NCI-H1694 (cell line): ENCODE measurements at regions not wholly inside any gene's neighbourhood (a gene's known extent, or its start where the extent isn't known, plus 50 kb on each side); places are given as distances from the start of the nearest gene placed in this dataset.
"Not testable (repeated sequence)": the region's sequence is repeated elsewhere in the genome, so short reads cannot be mapped to it uniquely, and the experiment has no call there.

Experiments
- DNase-seq: peaks from one replicate; lab custom pipeline; 2025; lab: John Stamatoyannopoulos, UW

DNA sequence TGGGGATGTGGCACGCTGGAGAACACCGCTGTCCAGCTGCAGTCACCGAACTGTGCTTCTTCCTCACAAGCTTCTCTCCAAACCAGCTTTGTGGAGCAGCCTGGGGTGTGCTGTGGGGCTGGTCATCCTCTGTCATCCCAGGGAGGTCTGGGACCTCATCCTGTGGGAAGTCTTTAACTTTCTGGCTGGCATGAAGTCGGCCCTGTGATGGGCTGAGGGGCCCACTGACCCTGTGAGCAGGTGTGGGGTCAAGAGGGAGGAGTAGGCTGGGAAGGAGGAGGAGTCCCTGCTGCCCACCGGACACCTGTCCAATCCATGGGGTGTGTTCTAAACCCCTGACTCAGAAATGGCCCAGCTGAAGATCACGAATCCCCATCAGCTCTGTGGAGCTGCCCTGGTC lies 136.2 kb upstream of the SHH start:
- no peak for DNase-seq

DNA sequence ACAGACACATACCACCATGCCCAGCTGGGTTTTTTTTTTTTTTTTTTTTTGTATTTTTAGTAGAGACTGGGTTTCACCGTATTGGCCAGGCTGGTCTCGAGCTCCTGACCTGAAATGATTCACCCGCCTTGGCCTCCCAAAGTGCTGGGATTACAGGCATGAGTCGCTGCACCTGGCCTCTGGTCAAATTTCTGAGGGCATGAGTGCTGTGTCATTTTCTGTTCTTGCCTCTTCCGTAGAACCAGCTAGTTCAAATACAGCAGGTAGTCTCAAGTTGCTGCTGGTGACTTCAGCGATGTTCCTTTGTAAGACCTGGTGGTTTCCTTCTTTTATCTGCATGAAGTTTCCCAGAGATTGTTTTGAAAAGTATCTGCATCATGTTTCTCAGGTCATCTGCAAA lies 134.8 kb upstream of the SHH start:
- no peak for DNase-seq

DNA sequence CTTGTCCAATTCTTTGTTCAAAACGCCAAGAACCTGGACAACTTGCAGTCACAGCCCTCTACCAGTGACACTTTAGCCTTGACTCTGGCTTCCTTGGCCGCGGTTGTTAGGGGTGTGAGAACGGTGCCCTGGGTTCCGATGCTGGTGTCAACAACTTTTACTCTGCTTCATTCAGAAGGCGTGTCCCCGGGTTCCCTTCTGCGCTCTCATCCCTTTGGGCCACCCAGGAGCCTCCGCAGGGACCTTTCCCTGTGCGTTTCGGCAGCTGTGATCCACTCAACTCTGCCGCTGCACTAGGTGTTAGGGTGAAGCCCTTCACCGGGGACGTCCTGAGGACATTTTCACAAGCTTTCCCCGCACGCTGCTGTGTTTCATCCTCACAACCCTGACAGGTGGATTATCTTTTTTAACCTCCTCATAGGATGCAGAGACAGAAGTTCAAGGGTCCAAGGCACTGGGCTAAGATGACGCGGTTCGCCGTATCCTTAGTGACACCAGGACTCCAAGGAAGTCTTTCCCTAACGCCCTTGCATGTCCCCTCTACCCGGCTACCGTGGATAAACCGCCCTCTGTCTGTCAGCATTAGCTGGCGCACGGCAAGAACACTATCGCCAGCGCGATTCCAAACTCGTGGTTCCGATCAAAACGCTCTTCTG lies 133.5 kb upstream of the SHH start:
- no peak for DNase-seq

DNA sequence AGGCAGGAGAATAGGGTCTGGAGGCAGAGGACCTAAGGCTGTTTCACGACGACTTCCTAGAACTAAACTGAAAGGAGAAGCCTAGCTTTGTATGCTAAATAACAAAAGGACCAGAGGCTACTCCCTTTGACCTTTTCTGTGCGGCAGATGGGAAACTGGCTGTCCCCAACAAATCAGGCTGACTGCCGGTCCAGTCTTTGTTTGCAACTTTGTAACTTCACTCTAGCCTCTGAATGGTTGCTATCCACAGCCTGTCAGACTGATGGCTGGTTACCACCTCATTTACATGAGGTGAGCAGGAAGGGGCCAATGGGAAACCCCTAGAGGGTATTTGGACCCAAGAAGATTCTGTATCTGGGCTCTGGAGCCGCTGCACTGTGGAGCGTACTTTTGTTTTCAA lies 132.6 kb upstream of the SHH start:
- no peak for DNase-seq

DNA sequence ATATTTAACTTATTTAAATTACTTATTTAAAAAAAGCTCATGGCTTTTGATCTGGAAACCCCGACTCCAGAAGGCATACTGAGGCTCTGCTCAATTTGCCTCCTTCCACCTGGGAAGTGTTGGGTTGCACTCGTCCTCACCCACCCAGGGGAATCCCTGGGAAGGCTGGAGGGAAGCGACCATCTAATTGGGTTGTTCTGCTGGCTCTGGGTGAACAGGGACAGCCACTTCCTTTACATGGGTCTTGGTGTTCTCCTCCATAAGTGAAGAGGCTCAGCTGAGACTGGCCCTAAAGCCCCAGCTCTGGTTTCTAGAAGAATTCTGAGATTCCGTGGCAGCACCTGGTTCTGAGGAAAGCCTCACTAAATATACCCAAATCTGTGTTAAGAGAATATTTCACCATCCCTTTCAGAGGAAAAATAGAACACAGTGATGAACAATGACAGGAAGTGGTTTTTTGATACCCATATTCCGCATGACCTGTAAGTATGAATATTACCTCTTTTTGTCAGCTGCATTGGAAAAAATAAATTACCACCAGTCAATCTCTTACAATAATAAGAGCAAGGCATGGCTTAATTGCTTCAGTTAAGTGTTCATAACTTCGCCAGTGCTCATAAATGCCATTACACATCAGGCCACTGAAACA lies 131.1 kb upstream of the SHH start:
- no peak for DNase-seq

DNA sequence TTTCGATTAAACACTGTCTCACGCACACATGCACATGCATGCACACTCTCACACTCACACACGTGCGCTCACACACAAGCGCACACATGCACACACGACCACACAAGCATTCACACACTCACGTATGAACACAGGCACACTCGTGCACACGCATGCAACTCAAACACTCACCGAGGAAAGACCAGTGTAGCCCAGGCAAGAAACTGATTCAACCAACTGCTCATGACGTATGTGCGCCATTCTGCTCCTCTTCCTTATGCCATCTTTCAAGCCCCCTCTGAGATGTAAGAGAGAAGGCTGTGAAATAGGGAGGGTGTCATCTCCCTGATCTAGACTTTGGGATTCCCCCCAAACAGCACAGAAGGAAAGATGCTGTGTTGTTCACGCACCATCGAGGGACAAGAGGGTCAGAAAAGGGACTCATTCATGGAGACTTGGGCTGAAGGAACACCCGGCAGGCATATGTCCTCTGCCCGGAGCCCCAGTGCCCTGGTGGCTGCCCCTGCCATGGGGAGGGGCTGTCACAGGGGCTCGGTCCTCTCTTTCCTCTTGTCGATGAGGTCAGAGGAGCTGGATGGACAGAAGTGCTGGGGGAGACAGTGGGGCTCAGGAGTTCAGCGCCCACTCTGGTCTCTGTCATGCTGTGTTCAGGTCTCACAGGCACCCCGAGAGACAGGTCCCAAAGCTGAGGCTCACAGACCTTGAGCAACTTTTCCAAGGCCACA lies 130.1 kb upstream of the SHH start:
- DNase-seq = no peak

DNA sequence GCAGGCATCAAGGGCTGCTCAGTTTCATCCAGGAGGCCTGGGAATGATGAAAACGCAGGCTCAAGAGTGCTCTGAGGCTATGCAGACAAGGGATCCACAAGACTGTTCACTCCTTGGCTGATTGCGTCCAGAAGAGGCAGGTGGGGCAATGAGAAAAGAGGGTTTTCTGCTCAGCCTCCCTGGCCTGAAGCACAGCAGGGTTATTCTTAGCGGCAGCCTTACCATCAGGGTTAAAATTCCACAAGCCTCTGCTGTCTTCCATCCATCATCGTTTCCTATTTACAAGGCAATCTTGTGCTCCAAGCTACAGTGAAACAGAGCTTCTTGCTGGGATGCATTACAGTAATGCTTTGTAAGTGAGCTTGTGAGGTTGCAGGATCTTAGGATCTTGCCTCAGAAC lies 129.4 kb upstream of the SHH start:
- DNase-seq = no peak

DNA sequence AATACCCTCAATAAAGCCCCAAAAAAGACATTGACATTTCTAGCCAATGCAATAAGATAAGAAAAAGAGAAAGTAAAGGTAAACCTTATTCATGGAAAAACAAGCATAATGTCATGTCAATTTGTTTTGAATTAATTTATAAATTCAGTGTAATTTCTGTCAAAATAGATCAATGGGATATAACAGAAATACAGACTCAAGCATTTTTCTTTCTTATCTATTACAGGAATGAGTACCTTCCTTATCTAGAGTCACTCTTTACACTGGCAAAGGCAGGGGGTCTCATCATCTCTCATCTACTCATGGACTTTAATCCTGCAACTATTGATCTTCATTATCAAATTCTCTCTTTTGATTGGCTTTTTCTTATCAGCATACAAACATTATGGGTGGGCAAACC lies 127.1 kb upstream of the SHH start:
- no peak for DNase-seq

DNA sequence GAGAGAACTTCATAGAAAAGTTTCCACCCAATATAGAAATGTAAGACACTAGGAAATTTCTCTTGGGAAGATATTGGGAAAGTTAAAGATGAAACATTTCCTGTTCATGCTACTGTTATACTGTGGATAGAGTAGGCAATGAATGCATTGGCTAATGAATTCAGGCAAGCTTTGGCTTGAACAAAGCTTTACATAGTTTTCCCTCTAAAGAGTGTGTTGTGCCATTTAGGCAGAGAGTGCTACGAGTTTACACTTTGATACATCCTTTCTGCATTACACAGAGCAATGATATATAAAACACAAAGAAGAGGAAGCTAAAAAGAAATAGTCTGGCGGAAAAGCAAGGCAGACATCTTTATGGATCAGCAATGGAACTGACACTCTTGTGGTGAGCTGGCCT lies 125.9 kb upstream of the SHH start:
- no peak for DNase-seq

DNA sequence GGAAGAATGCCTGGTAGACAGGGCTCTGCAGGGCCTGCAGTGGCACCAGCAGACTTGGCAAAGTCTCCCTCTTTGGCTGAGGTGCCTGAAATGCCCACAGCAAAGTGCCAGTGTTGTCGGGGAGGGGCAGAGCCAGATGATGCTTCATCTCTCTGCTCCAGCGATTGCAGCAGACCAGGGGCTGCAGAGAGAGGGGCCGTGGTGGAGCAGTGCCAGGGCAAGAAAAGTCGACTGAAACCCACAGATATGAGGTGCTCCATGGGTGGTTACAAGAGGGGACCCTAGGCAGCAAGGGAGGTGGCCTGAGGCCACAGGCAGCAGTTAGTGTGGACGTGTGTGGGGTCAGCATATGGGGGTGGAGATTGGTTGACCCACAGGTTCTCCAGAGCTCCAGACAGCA lies 123.5 kb upstream of the SHH start:
- no peak for DNase-seq

DNA sequence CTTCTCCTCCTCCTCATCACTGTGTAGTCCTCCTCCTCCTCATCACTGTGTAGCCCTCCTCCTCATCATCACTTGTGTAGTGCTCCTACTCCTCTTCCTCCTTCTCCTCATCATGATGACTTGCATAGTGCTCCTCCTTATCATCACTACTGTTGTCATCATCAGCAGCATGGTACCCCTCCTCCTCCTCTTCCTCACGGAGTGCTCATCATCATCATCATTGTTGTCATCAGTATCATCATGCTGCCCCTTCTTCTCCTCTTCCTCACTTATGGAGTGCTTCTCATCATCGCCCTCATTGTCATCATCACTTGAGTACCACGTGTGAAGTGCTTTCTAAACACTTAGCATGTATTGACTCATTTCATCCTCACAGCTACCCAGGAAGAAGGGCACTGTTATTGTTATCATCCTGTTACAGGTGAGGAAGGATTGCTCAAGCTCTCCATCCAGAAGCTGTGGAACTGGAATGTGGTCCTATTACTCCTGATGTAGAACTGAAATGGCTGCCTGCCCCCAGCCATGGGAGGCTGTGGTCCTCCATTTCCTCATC lies 122.8 kb upstream of the SHH start:
- no peak for DNase-seq

DNA sequence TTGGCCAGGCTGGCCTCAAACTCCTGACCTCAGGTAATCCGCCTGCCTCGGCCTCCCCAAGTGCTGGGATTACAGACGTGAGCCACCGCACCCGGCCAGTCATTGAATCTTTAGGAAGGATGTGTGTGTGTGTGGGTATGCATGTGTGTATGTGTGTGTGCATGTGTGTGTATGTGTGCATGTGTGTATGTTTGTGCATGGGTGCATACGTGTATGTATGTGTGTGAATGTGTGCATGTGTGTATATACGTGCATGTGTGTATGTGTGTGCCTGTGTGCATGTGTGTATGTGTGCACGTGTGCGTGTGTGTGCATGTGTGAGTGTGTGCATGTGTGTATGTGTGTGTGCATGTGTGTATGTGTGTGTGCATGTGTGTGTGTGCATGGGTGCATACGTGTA lies 120.1 kb upstream of the SHH start:
- DNase-seq = not testable (repeated sequence)

DNA sequence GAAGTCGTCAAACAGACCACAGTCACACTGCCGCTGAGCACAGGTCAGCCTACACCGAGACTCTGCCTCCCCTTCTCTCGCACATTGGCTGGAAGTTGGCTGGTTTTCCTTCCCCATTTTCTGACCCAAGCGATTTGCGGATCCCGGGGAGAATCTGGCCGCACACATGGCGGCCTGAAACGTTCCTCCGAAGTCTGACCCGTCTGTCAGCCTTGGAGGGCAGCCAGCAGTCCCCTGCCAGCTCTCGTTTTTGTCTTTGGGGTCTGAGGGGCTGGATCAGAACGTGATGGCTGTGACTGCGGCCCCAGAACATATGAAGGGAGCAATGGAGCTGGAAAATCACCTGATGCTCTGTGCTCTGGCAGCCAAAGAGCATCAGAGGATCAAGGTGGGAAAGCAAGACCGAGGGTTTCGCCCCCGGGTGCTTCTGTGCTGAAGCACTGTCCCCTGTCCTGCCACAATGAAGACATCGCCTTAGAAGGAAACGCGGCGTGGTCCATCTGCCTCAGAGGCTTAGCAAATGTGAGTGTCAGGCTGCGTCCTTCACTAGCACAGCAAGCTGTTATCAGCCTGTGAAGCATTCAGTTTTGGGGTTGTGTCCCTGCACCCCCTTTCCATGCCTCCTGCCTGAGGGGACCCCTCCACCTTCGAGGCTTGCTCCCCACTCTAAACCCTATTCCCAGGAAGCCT lies 119.3 kb upstream of the SHH start:
- DNase-seq = no peak

DNA sequence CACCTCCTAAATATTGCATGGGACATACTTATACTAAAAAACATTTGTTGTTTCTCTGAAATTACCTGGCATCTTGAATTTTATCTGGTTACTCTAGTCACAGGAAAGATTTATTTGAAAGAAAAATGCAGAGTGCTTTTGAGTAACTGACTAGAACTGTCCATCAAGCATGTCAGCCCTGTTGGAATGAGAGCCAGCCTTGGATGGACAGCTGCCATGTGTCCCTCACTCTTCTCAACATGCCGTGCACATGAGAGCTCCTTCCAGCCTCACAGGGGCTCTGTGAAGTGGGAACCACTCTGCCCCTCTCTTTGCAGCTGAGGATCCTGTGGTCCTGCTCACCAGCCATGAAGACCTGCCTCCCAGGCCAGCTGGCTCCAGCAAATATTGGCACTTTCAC lies 118.3 kb upstream of the SHH start:
- no peak for DNase-seq

DNA sequence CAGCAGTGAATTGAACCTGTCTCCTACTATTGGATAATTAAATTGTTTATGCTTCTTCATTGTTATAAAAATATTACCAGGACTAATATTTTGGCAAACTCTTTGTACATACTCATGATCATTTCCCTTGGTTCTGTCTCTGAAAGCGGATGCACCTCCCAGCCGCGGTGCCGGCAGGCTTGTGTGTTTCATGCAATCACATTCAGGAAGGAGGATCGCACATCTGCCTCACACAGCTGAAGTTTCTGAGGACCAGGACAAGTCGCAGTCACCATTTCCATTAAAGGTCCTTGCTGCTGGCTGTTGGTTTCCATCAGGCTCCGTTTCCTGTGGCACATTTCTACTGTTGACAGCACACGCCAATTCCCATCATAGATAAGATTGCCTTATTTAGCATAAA lies 117.8 kb upstream of the SHH start:
- no peak for DNase-seq

DNA sequence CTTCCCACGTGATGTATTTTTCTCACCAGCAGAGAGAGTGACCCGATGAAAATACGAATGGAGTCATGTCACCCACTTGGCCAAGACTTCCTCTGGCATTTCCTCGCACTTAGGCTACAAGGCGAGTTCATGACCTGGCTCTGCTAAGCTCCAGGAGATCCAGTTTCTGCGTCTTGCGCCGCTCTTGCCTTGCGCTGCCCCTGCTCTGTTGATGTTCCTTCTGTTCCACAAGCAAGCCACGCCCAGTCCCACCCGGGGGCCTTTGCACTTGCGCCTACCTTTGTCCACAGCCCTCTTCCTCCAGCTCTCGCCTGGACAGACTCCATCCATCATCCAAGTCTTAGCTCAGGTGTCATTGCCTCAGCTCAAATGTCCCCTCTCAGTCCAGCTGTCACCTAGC lies 116.3 kb upstream of the SHH start:
- no peak for DNase-seq

DNA sequence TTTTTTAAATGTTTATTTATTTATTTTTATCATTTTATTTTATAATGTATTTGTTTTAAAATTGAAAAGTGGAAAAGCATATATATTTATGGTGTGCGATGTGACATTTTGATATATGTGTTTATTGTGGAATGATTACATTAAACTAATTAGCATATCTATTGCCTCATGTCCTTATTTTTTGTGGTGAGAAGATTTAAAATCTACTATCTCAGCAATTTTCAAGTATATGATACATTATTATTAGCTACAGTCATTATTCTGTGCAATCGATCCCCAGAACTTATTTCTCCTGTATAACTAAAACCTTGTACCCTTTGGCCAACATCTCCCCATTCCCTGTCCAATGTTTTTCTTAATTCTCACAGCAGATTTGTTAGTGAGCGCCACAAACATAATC lies 115.6 kb upstream of the SHH start:
- no peak for DNase-seq

DNA sequence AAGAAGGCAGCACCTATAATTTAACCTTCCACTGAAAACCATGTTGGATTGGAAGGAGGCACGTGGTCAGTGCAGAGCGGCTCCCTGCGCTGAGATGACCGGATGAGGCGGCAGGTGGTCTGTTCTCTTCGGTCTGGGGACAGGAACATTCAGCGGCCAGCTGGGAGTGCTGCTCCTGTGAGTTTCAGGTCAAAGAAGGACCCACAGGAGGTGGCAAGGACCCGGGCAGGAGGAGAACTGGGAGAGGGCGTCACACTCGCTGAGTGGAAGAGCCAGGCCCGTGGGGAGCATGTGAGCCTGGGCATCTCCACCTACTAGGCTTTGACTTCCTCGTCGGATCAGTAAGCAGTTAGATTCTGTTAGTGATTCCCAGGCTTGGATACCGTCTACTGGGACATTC lies 113.4 kb upstream of the SHH start:
- no peak for DNase-seq

DNA sequence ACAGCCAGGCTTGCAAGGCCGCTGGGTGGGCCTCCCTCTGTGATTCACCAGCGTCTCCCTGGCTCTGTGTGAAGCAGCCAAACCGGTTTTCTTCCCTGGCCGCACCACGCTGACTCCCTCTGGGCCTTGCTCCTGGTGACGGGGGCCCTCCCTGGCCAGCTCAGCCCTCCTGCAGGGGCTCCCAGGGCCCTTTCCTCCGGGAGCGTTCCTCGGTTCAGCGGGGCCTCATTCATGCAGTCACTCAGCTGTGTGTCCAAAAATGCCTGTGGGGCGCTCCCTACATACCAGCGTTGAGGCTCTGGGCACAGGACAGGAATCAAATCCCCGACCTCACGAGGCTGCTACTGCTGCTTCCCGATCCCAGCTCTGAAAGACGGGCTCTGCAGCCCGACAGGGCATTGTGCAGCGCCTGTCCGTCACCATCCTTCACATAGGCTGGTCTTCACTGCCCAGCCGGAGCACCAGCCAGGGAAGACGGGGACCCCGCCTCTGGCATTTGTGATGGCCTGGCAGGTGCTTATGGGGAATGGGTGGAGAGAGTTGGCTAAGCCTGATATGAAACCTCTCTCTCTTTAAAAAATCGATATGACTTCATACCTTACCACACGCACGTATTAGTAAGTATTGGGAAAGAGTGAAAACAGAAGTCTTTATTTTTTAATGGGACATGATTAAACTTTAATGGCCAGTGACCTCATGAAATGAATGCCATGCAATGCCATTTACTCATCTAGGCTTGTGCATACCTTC lies 110.0 kb upstream of the SHH start:
- no peak for DNase-seq

DNA sequence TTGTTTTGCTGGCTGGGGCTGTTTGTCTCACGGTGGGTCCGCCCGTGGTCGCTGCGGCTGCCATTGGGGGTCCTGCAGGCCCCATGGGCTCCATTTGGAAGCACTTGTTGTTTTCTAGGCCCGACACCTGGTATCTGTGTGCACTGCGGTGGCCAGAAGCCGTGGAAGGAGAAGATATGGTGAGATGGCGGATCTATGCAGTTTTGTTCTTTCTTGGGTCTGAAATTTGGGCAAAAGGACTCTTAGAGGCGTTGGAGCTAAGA lies 109.5 kb upstream of the SHH start:
- DNase-seq = no peak

DNA sequence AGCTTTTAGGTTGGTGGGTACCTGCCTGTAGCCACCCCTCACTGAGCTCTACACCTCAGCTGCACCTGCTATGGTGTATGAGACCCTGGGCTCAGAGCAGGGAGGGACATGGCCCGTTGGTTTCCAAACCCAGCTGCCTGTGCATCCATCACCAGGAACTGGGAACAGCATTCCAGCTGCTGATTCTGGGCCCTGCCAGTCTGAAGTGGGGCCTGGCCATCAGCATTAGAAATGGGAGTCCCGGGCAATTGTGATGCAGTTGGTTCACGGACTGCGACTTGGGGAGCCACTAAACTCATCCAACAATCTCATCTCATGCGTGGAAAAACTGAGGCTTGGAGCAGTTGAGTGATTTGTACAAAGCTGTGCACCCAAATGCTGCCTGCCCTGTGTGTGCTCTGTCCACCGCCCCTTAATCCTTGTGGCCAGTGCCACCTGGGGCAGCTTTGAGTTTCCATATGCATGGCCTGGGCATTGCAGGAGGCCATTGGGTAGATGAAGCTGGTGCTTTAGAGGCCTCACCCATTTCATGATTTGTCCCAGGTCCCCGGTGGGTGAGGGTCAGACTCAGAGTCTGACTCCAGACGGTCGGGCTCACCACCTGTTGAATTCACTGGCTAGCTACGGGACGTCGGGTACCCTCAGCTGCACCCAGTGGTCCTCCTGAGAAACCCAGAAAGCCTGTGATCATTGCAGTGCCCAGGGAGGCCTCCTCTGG lies 109.0 kb upstream of the SHH start:
- no peak for DNase-seq

DNA sequence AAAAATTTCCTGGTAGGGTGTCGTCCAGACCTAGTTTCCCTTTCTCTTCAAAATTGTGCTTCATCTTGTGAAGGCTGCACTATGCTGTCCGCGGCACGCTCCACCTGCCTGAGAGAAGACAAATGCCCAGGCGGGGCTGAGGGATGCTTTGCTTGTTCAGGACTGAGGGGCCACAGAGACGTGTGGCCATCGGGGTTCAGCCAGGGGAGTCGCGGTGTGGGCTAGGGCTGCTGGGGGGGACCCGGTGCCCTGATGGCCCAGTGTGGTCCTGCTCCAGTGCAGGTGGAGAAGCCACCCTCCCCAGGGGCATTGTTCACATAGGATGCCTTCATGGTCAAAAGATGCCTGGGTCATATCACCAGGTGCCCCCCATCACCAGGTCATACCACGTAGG lies 107.8 kb upstream of the SHH start:
- DNase-seq = no peak
